GM12864 (cell line): ENCODE measurements at regions not wholly inside any gene's neighbourhood (a gene's known extent, or its start where the extent isn't known, plus 50 kb on each side); places are given as distances from the start of the nearest gene placed in this dataset.

ENCODE experiments used
- DNase-seq: peaks from one replicate; pipeline ENCODE4 v3.0.0-alpha.2; 2011; ENCODE audit warnings: low read depth
- H3K4me3 ChIP-seq: 2 replicates; pipeline ENCODE4 v1.5.1; 2011; ENCODE audit warnings: mild to moderate bottlenecking, low read depth, low read length, control low read depth
- CTCF ChIP-seq: IDR thresholded peaks from 2 replicates; pipeline ENCODE4 v1.5.1; 2011; ENCODE audit warnings: low read depth, mild to moderate bottlenecking, moderate library complexity, low read length, control low read depth, inconsistent platforms; ENCODE audit errors: missing control alignments

GRCh38 chr14:27025648-27026047 is 427.8 kb upstream of the NOVA1 start:
- H3K4me3 ChIP-seq, result no peak overlapping the region
- TF ChIP-seq CTCF, result no peak
- no peak for DNase-seq

- DNase-seq, result no peak
- no peak for TF ChIP-seq CTCF
These were observed 428.3 kb upstream of the NOVA1 start for GRCh38 chr14:27026097-27026496.

DNA sequence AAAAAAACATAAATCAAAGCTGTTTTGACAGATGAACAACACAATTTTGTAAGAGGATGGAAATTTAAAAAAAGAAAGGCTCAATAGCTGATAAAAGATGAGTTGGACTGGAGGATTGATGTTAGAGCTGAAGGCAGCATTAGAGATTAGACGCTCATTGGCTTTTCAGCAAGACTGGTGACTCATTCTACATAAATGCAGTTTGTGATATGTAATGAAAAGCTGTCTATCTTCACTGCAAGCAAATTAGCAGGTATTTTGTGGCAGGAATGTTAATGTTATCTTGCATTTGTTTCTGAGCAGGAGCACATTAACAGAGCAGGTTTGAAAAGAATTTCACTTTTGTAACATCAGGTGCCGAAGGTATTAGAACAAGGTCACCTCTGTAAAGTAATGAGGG is 442.7 kb upstream of the NOVA1 start:
- no peak for TF ChIP-seq CTCF
- DNase-seq, result no peak
- H3K4me3 ChIP-seq, result no peak overlapping the region

More at GRCh38 chr14:27026097-27026496, 428.3 kb upstream of the NOVA1 start:
- no peak overlapping the region for H3K4me3 ChIP-seq

GRCh38 chr14:27049701-27050100 is 451.9 kb upstream of the NOVA1 start:
- no peak overlapping the region for H3K4me3 ChIP-seq
- DNase-seq, result no peak
- no peak for TF ChIP-seq CTCF

- no peak for DNase-seq
- no peak overlapping the region for H3K4me3 ChIP-seq
- TF ChIP-seq CTCF, result no peak
These were observed 452.4 kb upstream of the NOVA1 start for GRCh38 chr14:27050208-27050607.

GRCh38 chr14:27056586-27056985 is 458.8 kb upstream of the NOVA1 start:
- no peak overlapping the region for H3K4me3 ChIP-seq
- DNase-seq, result no peak
- TF ChIP-seq CTCF, result no peak

- no peak overlapping the region for H3K4me3 ChIP-seq
- TF ChIP-seq CTCF, result no peak
- no peak for DNase-seq
These were observed 463.5 kb upstream of the NOVA1 start for GRCh38 chr14:27061299-27061698.
